ENCODE measurements at regions not wholly inside any gene's neighbourhood (a gene's known extent, or its start where the extent isn't known, plus 50 kb on each side); places are given as distances from the start of the nearest gene placed in this dataset.

- Mint-ChIP-seq H3K27ac (no peak overlapping the region), H3K27me3 (no peaks in the 10 kb centered on the region), H3K9me3 (peaks cover 11 to 28% of the 10 kb centered on the region in 2 donors), H3K4me3 (no peak overlapping the region), H3K4me1 (no peaks in the 10 kb centered on the region)
- no peak for DNase-seq
- no peak for ATAC-seq
Measured at GRCh38 chr7:68512466-68512865, 1085.8 kb upstream of the AUTS2 start.

- H3K4me1 Mint-ChIP-seq = no peaks in the 10 kb centered on the region
- peaks cover 10 to 28% of the 10 kb centered on the region in 2 donors for H3K9me3 Mint-ChIP-seq
Measured at GRCh38 chr7:68518060-68518459, 1080.2 kb upstream of the AUTS2 start.

GRCh38 chr7:68524126-68524525 lies 1074.1 kb upstream of the AUTS2 start:
- Mint-ChIP-seq H3K4me3 (no peak overlapping the region), H3K27ac (no peak overlapping the region), H3K4me1 (no peaks in the 10 kb centered on the region), H3K9me3 (peaks cover 17 to 45% of the 10 kb centered on the region in 2 donors), H3K27me3 (no peaks in the 10 kb centered on the region)
- no peak for ATAC-seq
- no peak for DNase-seq

More at GRCh38 chr7:68518060-68518459, 1080.2 kb upstream of the AUTS2 start:
- Mint-ChIP-seq H3K27ac (no peak overlapping the region), H3K27me3 (no peaks in the 10 kb centered on the region), H3K4me3 (no peak overlapping the region)
- DNase-seq (no peak), ATAC-seq (no peak)

- H3K9me3 Mint-ChIP-seq = peaks cover 21 to 24% of the 10 kb centered on the region in 2 donors
Measured at GRCh38 chr7:68529221-68529620, 1069.1 kb upstream of the AUTS2 start.

GRCh38 chr7:68535266-68535665 lies 1063.0 kb upstream of the AUTS2 start:
- H3K27ac Mint-ChIP-seq = no peak overlapping the region
- no peak overlapping the region for H3K4me3 Mint-ChIP-seq
- H3K9me3 Mint-ChIP-seq = peaks cover 7 to 19% of the 10 kb centered on the region in 2 donors
- DNase-seq = no peak
- H3K4me1 Mint-ChIP-seq = no peaks in the 10 kb centered on the region
- H3K27me3 Mint-ChIP-seq = no peaks in the 10 kb centered on the region
- no peak for ATAC-seq

More at GRCh38 chr7:68529221-68529620, 1069.1 kb upstream of the AUTS2 start:
- H3K4me1 Mint-ChIP-seq = no peaks in the 10 kb centered on the region
- ATAC-seq (no peak), DNase-seq (no peak)
- H3K4me3 Mint-ChIP-seq = no peak overlapping the region
- no peaks in the 10 kb centered on the region for H3K27me3 Mint-ChIP-seq
- H3K27ac Mint-ChIP-seq = no peak overlapping the region

GRCh38 chr7:68537051-68537773 lies 1061.1 kb upstream of the AUTS2 start:
- DNase-seq (no peak), ATAC-seq (no peak)
- Mint-ChIP-seq H3K4me3 (no peak overlapping the region), H3K27ac (no peak overlapping the region), H3K9me3 (peaks cover 12 to 26% of the 10 kb centered on the region in 2 donors), H3K27me3 (no peaks in the 10 kb centered on the region), H3K4me1 (no peaks in the 10 kb centered on the region)

- no peaks in the 10 kb centered on the region for H3K27me3 Mint-ChIP-seq
- H3K4me1 Mint-ChIP-seq = no peaks in the 10 kb centered on the region
- peaks cover 14 to 27% of the 10 kb centered on the region in 2 donors for H3K9me3 Mint-ChIP-seq
- H3K27ac Mint-ChIP-seq = no peak overlapping the region
- DNase-seq = no peak
- no peak overlapping the region for H3K4me3 Mint-ChIP-seq
- ATAC-seq = no peak
Measured at GRCh38 chr7:68537774-68538071, 1060.6 kb upstream of the AUTS2 start.

- no peak for ATAC-seq
- Mint-ChIP-seq H3K4me3 (no peak overlapping the region), H3K27me3 (no peaks in the 10 kb centered on the region), H3K27ac (no peak overlapping the region), H3K4me1 (no peaks in the 10 kb centered on the region), H3K9me3 (peaks cover 21 to 22% of the 10 kb centered on the region in 2 donors)
- DNase-seq = no peak
Measured at GRCh38 chr7:68542831-68543230, 1055.4 kb upstream of the AUTS2 start.

GRCh38 chr7:68544851-68545250 lies 1053.4 kb upstream of the AUTS2 start:
- Mint-ChIP-seq H3K4me1 (no peaks in the 10 kb centered on the region), H3K27me3 (no peaks in the 10 kb centered on the region), H3K9me3 (peaks cover 14 to 17% of the 10 kb centered on the region in 2 donors), H3K4me3 (no peak overlapping the region), H3K27ac (no peak overlapping the region)
- ATAC-seq (no peak), DNase-seq (no peak)

GRCh38 chr7:68547181-68547580 lies 1051.1 kb upstream of the AUTS2 start:
- Mint-ChIP-seq H3K9me3 (peaks cover 6 to 10% of the 10 kb centered on the region in 2 donors), H3K27me3 (no peaks in the 10 kb centered on the region), H3K4me1 (no peaks in the 10 kb centered on the region), H3K4me3 (no peak overlapping the region), H3K27ac (no peak overlapping the region)
- no peak for ATAC-seq
- no peak for DNase-seq

- Mint-ChIP-seq H3K4me3 (no peak overlapping the region), H3K27me3 (no peaks in the 10 kb centered on the region), H3K4me1 (no peaks in the 10 kb centered on the region), H3K27ac (no peak overlapping the region), H3K9me3 (peaks cover 5 to 7% of the 10 kb centered on the region in 2 donors)
- ATAC-seq (no peak), DNase-seq (no peak)
Measured at GRCh38 chr7:68547799-68548198, 1050.5 kb upstream of the AUTS2 start.

- no peak overlapping the region for H3K4me3 Mint-ChIP-seq
- ATAC-seq (no peak), DNase-seq (no peak)
- H3K9me3 Mint-ChIP-seq = peaks cover 5 to 7% of the 10 kb centered on the region in 2 donors
- no peaks in the 10 kb centered on the region for H3K27me3 Mint-ChIP-seq
- H3K4me1 Mint-ChIP-seq = no peaks in the 10 kb centered on the region
- H3K27ac Mint-ChIP-seq = no peak overlapping the region
Measured at GRCh38 chr7:68550027-68550426, 1048.2 kb upstream of the AUTS2 start.

GRCh38 chr7:68550635-68551034 lies 1047.6 kb upstream of the AUTS2 start:
- Mint-ChIP-seq H3K27ac (no peak overlapping the region), H3K27me3 (no peaks in the 10 kb centered on the region), H3K4me3 (no peak overlapping the region), H3K9me3 (peaks cover 3 to 4% of the 10 kb centered on the region in 2 donors), H3K4me1 (no peaks in the 10 kb centered on the region)
- DNase-seq = no peak
- ATAC-seq = no peak

- DNase-seq = no peak
- Mint-ChIP-seq H3K4me3 (no peak overlapping the region), H3K4me1 (no peaks in the 10 kb centered on the region), H3K27ac (no peak overlapping the region), H3K9me3 (peaks cover 5 to 6% of the 10 kb centered on the region in 2 donors), H3K27me3 (no peaks in the 10 kb centered on the region)
- ATAC-seq = no peak
Measured at GRCh38 chr7:68556537-68556936, 1041.7 kb upstream of the AUTS2 start.

GRCh38 chr7:68559518-68559917 lies 1038.8 kb upstream of the AUTS2 start:
- ATAC-seq (no peak), DNase-seq (no peak)
- H3K9me3 Mint-ChIP-seq = peaks cover 5 to 6% of the 10 kb centered on the region in 2 donors
- H3K27me3 Mint-ChIP-seq = no peaks in the 10 kb centered on the region
- H3K4me1 Mint-ChIP-seq = no peaks in the 10 kb centered on the region
- H3K27ac Mint-ChIP-seq = no peak overlapping the region
- no peak overlapping the region for H3K4me3 Mint-ChIP-seq

- no peak for ATAC-seq
- Mint-ChIP-seq H3K4me1 (no peaks in the 10 kb centered on the region), H3K27me3 (no peaks in the 10 kb centered on the region), H3K4me3 (no peak overlapping the region), H3K27ac (no peak overlapping the region), H3K9me3 (peaks cover 5 to 6% of the 10 kb centered on the region in 2 donors)
- no peak for DNase-seq
Measured at GRCh38 chr7:68562323-68562899, 1035.9 kb upstream of the AUTS2 start.

Measured in stimulated activated naive CD8-positive, alpha-beta T cell treated with anti-CD3 and anti-CD28 coated beads, Interleukin-15, amount 100 ng/mL, for 72 hours (primary cell).